A172 (cell line): ENCODE measurements at regions not wholly inside any gene's neighbourhood (a gene's known extent, or its start where the extent isn't known, plus 50 kb on each side); places are given as distances from the start of the nearest gene placed in this dataset.

ENCODE experiments used
- DNase-seq: peaks from one replicate; pipeline ENCODE4 v3.0.0-alpha.2; 2015; ENCODE audit warnings: low spot score

DNA sequence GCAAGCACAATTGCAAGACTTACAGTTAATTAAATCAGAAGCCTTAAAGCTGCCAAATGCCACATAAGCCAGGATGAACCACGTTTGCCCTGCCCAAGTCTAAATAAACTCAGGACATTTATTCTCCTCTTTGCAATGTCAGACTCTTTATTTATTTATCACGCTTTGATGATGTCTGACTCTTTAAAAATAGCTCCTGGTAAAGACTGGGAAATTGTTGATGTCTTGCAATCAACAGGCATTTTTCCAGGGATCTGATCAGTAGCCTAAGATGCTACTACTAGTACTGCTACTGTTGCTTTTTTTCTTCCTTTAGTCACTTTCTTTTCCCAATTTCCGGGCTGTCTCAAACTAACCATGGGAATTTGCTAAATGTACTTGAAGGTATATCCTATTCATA lies 365.8 kb upstream of the MARCKS start:
- no peak for DNase-seq

GRCh38 chr6:113493991-113494390 lies 363.2 kb upstream of the MARCKS start:
- no peak for DNase-seq

DNA sequence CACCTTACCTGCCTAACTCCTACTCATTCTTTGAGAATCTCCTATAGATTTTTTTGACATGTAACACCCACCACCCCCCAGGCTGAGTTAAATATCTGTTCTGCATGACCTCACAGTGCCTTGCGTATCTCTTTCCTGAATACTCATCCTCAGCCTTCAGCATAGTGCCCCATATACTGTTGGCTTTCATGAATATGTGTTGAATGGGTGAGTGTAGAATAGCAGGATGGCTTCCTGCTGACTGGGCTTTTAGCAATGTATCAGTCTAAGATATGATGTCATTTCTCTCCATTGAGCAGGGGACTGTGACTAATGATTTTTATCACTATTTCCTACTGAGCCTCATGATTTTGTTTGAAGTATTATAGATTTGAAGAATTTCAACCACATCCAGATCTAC lies 361.6 kb upstream of the MARCKS start:
- DNase-seq, result peak; percentile 64

GRCh38 chr6:113496166-113496565 lies 361.0 kb upstream of the MARCKS start:
- DNase-seq, result no peak

- no peak for DNase-seq
Measured at GRCh38 chr6:113500221-113500620, 356.9 kb upstream of the MARCKS start.

DNA sequence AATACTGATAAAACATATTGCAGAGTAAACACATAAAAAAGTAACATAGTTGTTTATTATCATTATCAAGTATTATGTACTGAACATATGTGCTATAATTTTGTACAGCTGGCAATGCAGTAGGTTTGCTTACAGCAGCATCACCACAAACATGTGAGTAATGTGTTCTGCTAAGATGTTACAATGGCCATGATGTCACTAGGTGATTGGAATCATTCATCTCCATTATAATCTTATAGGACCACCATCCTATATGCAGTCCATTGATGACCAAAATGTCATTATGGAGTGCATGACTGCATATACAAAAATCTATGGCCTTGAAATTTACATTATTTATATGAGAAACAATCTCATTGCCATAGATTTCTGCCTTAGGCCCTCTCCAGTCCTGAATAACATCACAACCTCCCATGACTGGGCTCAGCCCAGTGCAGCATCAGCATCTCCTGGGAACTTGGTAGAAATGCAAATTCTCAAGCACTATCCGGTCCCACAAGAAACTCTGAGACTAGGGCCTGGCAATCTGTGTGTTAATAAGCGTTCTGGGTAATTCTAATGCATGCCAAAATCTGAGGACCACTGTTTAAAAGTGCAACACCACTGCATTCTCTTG lies 352.0 kb upstream of the MARCKS start:
- DNase-seq, result no peak

- DNase-seq, result no peak
Measured at GRCh38 chr6:113508249-113508648, 348.9 kb upstream of the MARCKS start.

- DNase-seq, result no peak
Measured at GRCh38 chr6:113511100-113511499, 346.0 kb upstream of the MARCKS start.

DNA sequence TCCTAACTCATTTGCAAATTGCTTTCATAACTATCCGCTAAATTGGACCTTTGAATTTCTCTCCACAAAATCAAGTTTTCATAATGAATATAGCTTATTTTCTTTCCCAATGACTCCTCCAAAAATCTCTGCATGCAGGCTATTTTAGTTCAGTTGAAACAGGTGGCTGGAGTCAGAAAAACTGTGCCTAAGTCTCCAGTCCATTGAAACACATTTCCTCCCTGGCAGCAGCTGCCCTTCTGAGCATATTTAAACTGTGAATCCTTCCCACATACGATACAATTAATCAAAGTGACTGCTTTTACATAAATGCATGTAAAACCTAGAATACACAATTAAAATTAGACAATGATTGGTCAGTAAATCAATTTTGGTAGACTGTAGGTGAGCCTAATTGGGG lies 344.6 kb upstream of the MARCKS start:
- no peak for DNase-seq

DNA sequence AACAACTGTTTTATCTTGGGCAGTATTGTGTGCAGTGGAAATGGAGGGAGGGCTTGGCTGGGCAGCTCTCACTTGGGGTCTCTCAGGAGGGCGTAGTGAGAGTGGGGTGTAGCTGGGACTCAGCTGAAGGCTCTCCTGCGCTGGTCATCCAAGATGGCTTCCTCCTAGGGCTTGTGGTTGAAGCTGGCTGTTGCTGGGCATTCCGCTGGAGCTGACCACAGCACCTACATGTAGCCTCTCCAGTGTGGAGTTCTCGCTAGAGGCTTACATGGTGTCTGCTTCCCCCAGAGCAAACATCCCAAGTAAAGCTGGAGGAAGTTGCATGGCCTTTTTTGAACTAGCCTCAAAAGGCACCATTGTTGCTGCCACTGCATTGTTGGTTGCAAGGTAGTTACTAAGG lies 344.1 kb upstream of the MARCKS start:
- DNase-seq, result no peak

- DNase-seq, result no peak
Measured at GRCh38 chr6:113522376-113522775, 334.8 kb upstream of the MARCKS start.

DNA sequence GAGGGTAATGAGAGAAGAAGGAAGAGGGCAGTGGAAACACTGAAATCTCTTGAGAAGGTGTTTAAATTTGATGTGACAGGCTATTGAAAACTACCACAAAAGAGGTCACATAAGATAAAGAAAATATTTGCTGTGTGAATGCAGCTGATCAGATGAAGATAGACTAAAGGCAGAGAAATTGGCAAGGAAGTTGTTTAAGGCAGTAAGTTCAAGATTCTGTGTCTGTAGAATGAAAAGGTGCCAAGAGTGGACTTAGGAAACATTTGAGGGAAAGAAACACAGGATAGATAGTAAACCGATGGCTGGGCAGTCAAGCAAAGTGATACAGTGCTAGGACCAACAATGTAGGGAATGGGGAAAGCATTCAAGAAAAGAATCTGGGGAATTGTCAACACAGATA lies 332.3 kb upstream of the MARCKS start:
- DNase-seq, result no peak

- no peak for DNase-seq
Measured at GRCh38 chr6:113526553-113526952, 330.6 kb upstream of the MARCKS start.

DNA sequence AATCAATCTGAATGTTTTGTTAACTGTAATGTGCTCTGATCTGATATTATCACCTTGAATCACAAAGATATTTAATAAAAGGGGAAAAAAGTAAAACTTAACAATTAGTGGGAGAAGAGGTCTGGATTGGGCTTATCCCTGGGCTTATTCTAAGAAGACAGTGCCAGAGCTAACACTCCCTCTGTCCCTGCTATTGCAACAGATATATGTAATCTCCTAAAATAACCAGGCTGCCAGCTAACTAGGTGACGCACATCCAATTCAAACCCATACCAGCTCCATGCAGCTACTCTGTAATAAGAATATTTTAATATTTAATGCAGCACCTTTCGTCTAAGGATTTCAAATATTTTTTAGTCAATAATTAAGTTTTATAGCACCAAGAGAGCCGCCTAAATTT lies 330.1 kb upstream of the MARCKS start:
- DNase-seq, result no peak

DNA sequence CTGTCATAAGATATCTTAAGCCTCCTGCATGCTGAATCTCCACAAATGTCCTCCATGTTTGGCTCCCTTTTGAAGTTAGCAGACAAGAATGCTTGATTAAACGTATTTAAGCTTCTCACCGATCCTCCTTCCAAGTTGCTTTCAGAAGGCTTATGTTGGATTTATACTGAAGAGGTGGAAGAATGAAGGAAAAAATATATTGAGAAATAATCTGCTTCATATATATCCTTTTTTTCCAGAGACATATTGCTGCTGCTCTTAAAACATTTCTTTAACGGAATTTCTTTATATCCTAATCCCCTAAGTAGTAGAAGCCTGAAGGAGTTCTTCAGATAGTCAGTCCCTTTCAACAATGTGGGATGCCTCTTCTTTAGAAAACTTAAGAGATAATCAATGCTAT lies 329.0 kb upstream of the MARCKS start:
- no peak for DNase-seq

DNA sequence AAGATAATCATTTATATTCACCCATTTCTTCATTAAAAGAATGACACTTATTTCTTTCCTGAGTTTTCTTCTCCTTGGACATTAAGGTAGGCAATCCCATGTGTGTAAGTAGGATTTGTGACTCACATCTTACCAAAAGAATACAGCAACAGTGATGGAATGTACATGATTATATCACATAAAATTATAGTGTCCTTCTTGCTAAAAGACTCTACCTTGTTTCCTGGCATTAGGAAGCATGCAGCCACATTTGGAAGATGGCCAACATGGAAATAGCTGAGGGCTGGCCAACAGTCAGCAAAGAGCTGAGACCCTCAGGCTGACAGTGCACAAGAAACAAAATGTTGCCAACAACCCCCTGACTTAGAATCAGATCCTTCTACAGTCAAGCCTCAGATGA lies 327.9 kb upstream of the MARCKS start:
- DNase-seq, result no peak

DNA sequence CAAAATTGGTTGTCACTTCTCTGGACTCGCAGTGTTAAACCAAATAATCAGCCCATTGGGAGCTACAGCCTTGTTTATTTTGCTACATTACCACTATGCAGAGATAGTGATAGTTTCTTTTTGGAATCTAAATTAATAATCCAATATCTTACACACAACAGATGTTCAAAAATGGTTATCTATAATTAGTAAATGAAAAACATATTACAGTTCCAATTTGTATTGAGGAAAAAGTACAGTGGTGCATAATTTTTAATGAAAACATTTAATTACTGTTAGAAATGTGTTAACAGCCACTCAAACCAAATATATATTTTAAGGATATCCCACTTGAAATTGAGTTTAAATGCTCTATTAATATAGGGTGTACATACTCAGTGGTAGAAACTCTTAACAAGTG lies 327.3 kb upstream of the MARCKS start:
- no peak for DNase-seq

- peak; percentile 4 for DNase-seq
Measured at GRCh38 chr6:113530769-113531168, 326.4 kb upstream of the MARCKS start.

DNA sequence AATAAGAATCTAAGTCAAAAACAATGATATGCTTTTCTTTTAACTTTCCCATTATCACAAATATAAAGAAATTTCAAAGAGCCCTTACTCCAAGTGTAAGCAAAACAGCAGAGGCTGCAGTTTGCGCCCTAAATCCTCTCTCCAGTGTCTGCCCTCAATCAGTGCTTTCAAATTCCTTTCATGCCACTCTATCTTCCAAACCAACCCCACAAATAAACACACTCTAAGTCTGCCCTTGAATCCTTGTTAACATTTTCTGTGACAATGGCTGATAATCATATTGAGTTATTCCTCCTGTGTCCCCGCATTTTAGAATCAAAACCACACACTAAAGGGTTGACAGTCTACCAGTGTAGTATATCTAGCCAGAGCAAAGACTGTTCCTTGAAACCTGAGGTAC lies 317.9 kb upstream of the MARCKS start:
- no peak for DNase-seq

- no peak for DNase-seq
Measured at GRCh38 chr6:113539623-113540022, 317.5 kb upstream of the MARCKS start.

GRCh38 chr6:113540466-113540865 lies 316.7 kb upstream of the MARCKS start:
- no peak for DNase-seq

DNA sequence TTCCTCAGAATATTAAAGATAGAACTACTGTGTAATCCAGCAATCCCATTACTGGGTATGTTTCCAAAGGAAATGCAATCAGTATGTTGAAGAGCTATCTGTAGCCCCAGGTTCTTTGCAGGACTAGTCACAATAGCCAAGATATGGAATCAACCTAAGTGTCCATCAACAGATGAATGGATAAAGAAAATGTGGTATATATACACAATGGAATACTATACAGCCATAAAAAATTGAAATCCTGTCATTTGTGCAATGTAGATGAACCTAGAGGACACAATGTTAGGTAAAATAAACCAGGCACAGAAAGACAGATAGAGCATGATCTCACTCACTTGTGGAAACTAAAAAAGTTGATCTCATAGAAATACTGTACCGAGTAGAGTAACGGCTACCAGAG lies 306.0 kb upstream of the MARCKS start:
- no peak for DNase-seq

DNA sequence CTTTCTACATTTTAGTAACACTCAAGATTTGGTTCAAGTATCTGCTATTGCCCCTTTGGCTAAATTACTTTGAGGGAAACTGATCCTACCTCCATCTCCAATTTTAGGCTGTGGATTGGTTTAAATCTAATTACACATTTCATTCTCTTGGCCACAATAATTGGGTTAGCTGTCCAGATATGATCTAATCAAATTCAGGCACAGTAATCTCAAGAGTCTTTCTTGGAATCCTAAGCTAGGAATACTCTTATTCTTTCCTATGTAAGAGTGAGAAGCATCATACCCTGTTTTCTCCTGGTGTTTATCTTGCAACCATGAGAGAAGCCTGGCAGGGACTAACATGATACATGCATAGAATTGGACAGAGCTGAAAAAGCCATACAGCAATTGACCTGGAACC lies 300.4 kb upstream of the MARCKS start:
- DNase-seq, result no peak

DNA sequence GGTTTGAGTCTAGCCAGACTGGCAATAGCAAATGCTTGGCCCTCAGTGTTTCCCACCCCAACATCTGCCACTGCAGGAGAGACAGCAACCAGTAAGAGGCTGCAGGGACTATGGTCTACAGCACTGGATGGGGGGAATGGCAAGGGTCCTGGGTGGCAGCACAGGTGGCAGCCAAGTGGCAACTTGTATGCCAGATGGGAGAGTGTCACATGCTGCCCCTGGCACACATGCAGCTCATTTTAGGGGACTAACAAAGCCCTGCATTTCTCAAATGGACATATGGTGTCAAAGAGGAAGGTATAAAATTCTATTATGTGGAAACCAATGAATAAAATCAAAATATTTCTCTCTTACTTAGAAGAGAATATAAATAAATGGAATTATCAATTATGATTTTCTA lies 298.7 kb upstream of the MARCKS start:
- no peak for DNase-seq

- peak; percentile 24 for DNase-seq
Measured at GRCh38 chr6:113558966-113559365, 298.2 kb upstream of the MARCKS start.
